ENCODE measurements at regions not wholly inside any gene's neighbourhood (a gene's known extent, or its start where the extent isn't known, plus 50 kb on each side); places are given as distances from the start of the nearest gene placed in this dataset.
"Not testable (repeated sequence)": the region's sequence is repeated elsewhere in the genome, so short reads cannot be mapped to it uniquely, and the experiment has no call there.

DNA sequence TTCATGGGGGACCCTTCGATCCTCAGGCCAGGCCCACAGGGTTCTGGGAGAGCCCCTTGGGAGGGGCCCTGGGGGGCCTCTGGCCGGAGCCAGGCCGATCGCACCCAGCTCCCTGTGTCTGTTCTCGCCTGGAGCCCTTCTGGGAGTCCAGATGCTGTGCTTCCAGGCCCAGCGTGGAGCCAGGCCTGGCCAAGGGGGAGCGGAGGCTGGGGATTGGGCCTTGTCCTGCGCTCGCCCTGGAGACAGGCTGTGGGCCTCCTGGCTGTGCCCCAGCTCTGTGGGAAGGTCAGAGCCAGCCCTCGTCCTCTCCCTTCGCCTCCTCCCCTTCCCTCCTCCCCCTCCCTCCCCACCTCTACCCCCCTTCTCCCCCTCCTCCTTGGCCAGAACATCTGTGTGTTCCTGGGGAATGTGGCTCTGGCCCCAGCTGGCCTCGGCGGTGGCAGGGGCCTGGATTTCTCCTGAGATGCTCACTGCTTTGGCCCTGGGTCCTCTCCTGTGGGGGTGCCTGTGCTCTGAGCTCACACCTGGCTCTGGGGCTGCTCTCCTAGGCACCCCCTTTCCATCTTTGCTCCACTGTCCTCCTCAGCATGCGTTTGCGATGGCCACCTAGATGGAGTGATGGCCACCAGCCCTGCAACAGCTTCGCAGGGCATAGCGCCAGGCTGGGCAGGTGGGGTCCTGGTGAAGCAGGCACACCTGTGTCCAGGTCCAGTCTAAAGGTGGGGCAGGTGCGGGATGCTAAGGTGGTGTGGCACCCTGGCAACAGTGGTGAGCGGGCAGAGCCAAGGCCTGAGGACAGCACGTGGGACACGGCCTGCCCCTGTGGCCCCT lies 90.6 kb upstream of the CIBAR2 start:
- in situ Hi-C loops (cut with MboI; ENCODE audit: low sequenced_read_pairs in 4 of 4): no loop called here
- TF ChIP-seq, protein P1, sequence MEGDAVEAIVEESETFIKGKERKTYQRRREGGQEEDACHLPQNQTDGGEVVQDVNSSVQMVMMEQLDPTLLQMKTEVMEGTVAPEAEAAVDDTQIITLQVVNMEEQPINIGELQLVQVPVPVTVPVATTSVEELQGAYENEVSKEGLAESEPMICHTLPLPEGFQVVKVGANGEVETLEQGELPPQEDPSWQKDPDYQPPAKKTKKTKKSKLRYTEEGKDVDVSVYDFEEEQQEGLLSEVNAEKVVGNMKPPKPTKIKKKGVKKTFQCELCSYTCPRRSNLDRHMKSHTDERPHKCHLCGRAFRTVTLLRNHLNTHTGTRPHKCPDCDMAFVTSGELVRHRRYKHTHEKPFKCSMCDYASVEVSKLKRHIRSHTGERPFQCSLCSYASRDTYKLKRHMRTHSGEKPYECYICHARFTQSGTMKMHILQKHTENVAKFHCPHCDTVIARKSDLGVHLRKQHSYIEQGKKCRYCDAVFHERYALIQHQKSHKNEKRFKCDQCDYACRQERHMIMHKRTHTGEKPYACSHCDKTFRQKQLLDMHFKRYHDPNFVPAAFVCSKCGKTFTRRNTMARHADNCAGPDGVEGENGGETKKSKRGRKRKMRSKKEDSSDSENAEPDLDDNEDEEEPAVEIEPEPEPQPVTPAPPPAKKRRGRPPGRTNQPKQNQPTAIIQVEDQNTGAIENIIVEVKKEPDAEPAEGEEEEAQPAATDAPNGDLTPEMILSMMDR (IDR thresholded peaks at IDR 0.05 in 4 of 5, conservative IDR thresholded peaks at IDR 0.05 in 1 of 5): no peak
- Histone ChIP-seq H3K9me3 (no peaks in the 10 kb centered on the region), H3K27ac (peak overlapping the region; percentile 59 to 71 (median 62)), H3K4me1 (peaks cover 54 to 59% of the 10 kb centered on the region in 2 donors), H3K4me3 (no peak overlapping the region), H3K27me3 (no peaks in the 10 kb centered on the region), H3K36me3 (no peaks in the 10 kb centered on the region)
- ATAC-seq (peak; percentile 61 to 69), DNase-seq (peak; percentile 44 to 82)
- intact Hi-C loops (cut with DNase I; ENCODE audit: low total_unique reads): no loop called here

- Histone ChIP-seq H3K4me3 (no peak overlapping the region), H3K27ac (peak overlapping the region; percentile 59 to 71 (median 62)), H3K27me3 (no peaks in the 10 kb centered on the region), H3K9me3 (no peaks in the 10 kb centered on the region), H3K4me1 (peaks cover 49 to 53% of the 10 kb centered on the region in 2 donors), H3K36me3 (no peaks in the 10 kb centered on the region)
- ATAC-seq (peak; percentile 19 to 63), DNase-seq (no peak)
- intact Hi-C loops (cut with DNase I; ENCODE audit: low total_unique reads): no loop called here
- in situ Hi-C loops (cut with MboI; ENCODE audit: low sequenced_read_pairs in 4 of 4): no loop called here
- TF ChIP-seq, protein P1 (IDR thresholded peaks at IDR 0.05 in 4 of 5, conservative IDR thresholded peaks at IDR 0.05 in 1 of 5): no peak
- no peak for TF ChIP-seq POLR2A (IDR thresholded peaks at IDR 0.05)
Observed at GRCh38 chr16:85203462-85203813, 91.2 kb upstream of the CIBAR2 start.

GRCh38 chr16:85204242-85205010 lies 92.2 kb upstream of the CIBAR2 start:
- in situ Hi-C loops (cut with MboI; ENCODE audit: low sequenced_read_pairs in 4 of 4) (no loop called here), intact Hi-C loops (cut with DNase I; ENCODE audit: low total_unique reads) (no loop called here)
- no peak for DNase-seq
- H3K9me3 ChIP-seq: no peaks in the 10 kb centered on the region
- no peaks in the 10 kb centered on the region for H3K36me3 ChIP-seq
- TF ChIP-seq, protein P1 (IDR thresholded peaks at IDR 0.05 in 4 of 5, conservative IDR thresholded peaks at IDR 0.05 in 1 of 5): no peak
- no peak for TF ChIP-seq POLR2A (IDR thresholded peaks at IDR 0.05)
- H3K27me3 ChIP-seq: no peaks in the 10 kb centered on the region
- no peak overlapping the region for H3K4me3 ChIP-seq
- ATAC-seq: no peak
- H3K4me1 ChIP-seq: peaks cover 56 to 58% of the 10 kb centered on the region in 2 donors
- peak overlapping the region in 2 of 4 donors; percentile 61 to 71 for H3K27ac ChIP-seq

GRCh38 chr16:85205257-85205656 lies 93.0 kb upstream of the CIBAR2 start:
- H3K36me3 ChIP-seq; intact Hi-C loops (cut with DNase I; ENCODE audit: low total_unique reads); ATAC-seq; DNase-seq; in situ Hi-C loops (cut with MboI; ENCODE audit: low sequenced_read_pairs in 4 of 4); H3K27ac ChIP-seq; H3K9me3 ChIP-seq; H3K4me3 ChIP-seq; H3K27me3 ChIP-seq: not testable (repeated sequence)
- peaks cover 64 to 66% of the 10 kb centered on the region in 2 donors for H3K4me1 ChIP-seq
